GM19324 (cell line): ENCODE measurements at regions not wholly inside any gene's neighbourhood (a gene's known extent, or its start where the extent isn't known, plus 50 kb on each side); places are given as distances from the start of the nearest gene placed in this dataset.
"Not testable (repeated sequence)": the region's sequence is repeated elsewhere in the genome, so short reads cannot be mapped to it uniquely, and the experiment has no call there.

Source experiments
- ATAC-seq: cut with Tn5 transposase; IDR thresholded peaks from one replicate; pipeline ENCODE4 v1.9.1; 2021; ENCODE audit warnings: mild to moderate bottlenecking, moderate library complexity; ENCODE audit not compliant: unreplicated experiment, low FRiP score

DNA sequence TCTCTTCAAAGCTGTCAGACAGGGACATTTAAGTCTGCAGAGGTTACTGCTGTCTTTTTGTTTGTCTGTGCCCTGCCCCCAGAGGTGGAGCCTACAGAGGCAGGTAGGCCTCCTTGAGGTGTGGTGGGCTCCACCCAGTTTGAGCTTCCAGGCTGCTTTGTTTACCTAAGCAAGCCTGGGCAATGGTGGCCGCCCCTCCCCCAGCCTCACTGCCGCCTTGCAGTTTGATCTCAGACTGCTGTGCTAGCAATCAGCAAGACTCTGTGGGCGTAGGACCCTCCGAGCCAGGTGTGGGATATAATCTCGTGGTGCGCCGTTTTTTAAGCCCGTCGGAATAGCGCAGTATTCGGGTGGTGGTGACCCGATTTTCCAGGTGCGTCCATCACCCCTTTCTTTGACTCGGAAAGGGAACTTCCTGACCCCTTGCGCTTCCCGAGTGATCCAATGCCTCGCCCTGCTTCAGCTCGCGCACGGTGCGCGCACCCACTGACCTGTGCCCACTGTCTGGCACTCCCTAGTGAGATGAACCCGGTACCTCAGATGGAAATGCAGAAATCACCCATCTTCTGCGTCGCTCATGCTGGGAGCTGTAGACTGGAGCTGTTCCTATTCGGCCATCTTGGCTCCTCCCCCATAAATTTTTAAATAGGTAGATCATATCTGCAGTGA lies 785.1 kb downstream of the TDRD15 start:
- ATAC-seq = not testable (repeated sequence)

DNA sequence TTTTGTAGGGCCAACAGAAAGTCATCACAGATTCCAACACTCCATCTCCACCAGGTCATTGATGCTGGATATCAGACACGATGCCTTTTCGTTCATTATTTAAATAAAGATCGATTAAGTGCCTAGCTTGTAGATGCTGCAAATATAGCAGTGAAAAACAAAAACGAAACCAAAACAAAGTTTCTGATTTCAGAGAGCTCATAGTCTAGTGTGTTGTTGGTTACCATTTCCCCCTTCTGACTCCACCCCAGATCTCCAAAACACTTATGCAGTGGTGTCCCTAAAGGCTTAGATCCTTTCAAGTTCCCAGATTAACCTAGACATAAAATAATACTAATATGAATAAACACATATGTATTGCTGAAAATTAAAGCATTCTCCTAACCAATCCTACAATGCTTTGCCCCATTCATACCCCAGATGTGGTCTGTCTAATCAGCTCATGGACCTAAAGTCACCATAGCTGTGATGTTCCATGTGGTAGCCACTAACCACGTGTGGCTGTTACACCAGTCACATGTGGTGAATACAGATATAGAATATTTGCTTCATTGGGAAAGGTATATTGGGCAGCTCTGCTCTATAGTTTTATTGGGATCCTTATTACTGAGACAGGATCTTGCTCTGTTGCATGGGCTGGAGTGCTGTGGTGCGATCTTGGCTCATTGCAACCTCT lies 787.2 kb downstream of the TDRD15 start:
- ATAC-seq = no peak

DNA sequence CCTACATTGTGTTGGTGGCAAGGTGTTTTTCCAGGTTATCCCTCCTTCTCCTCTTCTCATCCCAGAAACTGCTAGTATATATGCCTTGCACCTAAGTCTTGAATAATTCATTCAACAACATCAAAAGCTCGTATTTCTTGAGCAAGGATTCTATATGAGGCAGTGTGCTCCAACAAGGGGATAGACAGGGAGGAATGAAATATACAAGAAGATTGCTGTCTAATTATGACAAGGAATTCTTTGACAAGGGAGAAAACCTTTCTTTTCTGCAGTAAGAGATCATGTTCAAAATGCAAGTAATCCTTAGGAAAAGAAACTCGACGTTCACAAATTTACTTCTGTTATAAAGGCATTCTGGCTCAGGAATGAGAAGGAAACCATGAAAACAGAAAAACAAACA lies 788.6 kb downstream of the TDRD15 start:
- ATAC-seq = no peak

DNA sequence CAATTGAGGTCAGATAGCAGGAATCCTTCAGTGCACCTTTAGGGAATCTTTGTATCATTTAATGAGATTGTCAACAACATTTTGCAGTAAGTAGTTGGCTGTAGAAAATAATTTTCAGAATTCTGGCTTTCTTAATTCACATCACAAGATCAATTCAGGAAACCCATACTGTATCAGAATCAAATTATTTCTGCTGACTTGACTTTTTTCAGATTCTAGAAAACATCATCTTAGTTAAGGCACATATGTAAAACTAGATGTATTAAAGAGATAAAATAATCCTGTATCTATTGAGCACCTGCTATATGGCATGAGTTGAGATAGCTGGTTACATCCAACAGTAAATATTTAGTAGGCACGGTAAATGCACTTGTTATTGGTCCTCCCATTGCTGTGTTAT lies 791.4 kb downstream of the TDRD15 start:
- ATAC-seq = no peak

DNA sequence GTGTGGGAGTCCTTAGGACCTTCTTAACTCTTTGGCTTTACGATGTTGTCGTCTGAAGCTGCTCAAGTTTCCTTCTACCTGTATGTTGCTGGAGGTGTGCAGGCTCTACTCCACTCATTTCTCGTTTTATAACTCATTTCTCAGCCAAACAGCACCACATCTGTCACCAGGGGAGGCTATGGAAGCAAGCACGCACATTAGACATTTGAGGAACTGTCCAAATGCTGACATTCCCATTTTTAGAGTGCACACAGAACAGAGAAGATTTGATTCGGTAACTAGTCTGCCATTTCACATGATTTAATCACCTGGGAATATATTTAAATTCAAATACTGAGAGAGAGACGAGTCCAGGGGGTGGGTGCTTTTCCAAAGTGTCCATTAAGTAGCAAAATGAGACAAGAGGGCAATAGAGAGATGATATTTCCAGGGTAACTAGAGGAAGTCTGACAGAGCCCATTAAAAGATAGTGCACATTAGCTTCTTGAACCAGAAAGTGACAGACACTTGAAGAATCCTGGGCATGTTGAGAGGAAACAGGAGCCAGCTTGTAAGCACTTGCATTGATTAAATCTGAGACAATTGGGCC lies 793.3 kb downstream of the TDRD15 start:
- ATAC-seq = no peak

DNA sequence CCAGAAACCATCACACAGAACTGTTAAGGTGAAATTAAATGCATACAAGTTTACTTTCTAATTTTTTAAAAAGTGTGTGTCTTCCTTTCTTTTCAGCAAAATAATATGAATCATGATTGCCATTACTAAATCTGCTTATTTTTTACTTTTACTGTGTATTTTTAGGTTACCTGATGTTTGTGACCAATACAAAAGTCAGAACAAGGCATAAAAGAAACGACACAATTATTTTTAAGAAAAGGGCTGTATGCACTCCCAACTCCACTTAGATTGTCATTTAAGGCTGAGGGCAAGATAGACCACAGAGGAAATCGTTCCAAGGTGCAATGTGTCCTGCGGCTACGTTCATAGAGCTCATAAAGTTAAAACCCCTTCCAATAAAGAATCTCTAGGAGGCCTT lies 797.0 kb downstream of the TDRD15 start:
- no peak for ATAC-seq

DNA sequence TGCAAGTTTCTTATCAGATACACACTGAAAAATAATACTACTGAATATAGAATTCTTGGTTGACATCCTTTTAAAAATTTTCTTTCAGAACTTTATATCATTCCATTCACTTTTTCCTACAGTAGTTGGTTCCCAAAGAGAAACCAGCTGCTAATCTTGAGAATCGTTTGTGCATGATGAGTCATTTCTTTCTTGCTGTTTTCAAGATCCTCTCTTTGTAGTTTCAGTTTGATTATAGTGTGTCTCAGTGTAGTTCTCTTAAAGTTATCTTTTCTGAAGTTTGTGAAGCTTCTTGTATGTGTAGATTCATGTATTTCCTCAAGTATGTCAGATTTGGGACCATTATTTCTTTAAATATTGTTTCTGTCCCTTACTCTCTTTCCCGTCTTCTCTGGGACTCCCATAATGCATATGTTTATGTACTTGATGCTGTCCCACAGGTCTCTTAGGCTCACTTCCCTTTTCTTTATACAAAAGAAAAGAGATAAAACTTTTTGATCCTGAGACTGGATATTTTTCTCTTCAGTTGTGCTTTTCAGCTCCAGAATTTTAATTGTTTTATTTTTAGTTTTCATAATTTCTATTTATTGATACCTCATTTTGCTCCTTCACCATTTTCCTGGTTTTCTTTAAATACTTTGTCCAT lies 801.0 kb downstream of the TDRD15 start:
- ATAC-seq = no peak

DNA sequence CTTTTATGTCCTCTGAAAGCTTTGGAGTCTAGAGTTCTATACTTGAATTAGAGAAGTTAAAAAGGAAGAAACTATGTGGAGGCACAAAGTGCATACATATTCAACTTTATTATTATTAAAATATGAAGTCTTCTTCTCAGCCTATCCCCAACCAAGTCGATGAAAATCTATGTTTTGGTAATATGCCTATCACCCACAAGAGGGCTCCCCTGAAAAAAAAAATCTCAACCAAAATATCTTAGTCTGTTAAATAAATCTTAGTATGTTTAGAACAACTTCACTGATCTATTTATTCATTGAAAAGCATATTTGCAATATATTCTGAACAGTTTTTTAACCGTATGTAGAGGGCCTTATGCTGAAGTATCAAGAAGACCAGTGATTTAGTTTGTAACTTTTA lies 804.5 kb downstream of the TDRD15 start:
- ATAC-seq = no peak

DNA sequence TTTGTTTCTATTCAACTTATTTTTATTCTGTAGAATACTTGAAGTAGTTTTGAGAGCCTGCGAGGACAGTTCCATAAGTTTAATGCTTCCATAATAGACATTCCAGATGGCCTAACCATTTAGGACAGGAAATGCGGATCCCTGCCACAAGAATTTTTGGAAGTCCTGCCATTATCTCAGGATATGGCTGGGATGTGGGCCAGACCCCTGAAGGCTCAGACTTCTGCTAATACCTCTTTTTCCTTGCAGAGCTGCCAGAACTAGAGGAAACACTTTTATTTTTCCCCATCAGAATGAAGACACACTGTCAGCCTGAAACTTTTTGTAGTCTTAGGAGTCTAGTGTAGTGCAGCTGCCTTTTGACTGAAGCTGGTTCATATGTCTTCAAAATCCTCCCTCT lies 806.5 kb downstream of the TDRD15 start:
- ATAC-seq = no peak

DNA sequence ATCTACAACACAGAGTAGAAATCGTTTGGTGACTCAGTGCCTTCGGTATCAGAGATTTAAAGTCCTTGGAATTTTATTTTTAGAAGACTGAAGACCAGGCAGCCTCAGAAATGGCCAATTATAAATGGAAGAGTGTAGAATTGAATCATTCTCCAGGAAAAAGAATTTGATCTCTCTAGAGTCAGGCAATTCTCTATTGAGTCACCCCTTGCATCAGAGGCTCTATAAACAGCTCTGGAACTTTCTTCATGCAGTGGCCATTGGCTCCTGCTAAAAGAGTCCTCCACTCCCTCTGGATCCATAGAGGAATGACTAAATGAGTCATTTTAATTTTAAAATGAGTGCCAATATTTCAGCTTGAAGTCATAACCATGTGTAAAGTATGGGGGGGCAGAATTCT lies 816.2 kb downstream of the TDRD15 start:
- ATAC-seq = no peak

DNA sequence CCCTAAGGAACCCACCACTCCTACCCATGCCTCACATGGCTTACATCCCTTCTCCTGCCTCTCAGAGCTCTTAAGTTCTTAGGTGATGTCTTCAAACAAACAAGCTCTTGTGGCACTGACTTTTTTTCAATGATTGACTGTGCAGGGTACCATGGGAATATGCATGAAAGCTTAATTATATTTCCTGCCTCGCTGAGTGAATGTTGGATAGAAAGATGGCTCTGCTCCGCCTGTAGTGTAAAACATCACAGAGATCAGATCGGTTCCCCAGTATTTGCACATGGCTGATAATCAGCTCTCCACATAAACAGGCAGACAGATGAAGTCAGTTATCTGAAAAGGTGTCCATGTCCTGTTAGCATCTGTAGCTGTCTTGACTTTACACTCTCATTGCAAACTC lies 820.8 kb downstream of the TDRD15 start:
- no peak for ATAC-seq

DNA sequence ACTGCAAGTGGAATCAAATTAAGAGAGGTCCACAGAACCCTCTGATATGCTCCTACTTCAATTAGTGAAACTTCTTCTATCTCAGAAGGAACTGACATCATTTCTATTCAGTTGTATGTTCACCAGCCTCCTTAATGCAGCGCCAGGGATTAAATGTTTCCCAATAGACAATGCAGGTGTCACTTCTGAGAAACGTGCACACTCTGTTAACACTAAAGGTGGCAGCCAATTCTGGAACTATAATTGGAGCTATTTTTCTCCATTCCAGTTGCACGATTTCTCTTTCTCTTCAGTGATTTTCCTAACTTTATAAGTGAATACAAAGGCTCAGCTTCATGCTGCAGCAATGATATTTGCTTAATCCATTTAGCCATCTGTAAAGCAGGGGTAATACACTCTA lies 821.9 kb downstream of the TDRD15 start:
- no peak for ATAC-seq

DNA sequence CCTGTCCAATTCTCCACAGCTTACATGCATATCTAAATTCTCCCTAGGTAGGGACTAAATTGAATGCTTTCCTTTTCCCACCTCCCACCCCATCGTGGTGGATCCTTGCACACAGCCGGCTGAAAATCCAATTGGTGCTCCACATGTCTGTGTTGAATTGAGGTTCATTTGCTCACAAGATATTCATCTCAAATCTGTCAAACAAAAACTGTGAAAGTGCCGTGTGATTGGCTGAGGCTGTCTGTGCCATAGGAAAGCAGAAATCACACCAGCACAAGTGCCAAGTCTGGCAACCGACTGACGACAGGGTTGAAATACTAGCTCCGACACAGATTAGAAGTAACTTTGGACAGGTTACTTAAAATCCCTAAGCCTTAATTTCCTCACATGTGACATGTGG lies 823.3 kb downstream of the TDRD15 start:
- no peak for ATAC-seq

DNA sequence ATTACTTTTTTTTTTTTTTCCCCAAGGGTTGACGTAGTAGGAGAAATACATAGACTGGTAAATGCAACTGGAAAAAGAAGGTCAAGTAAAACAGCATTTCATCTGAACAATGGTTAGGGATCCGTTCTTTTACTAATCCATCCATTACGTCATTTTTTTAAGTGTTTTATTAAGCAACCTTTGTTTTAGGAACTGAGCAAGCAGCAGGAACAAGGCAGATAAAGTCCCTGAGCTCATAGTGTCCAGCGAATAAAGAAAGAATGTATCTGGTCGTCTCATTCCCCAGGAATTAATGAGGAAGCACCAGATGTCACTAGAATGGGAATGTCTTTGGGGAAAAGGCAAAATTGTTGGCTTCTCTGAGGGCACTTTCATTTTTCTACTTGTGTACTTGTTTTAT lies 842.4 kb downstream of the TDRD15 start:
- ATAC-seq = no peak

DNA sequence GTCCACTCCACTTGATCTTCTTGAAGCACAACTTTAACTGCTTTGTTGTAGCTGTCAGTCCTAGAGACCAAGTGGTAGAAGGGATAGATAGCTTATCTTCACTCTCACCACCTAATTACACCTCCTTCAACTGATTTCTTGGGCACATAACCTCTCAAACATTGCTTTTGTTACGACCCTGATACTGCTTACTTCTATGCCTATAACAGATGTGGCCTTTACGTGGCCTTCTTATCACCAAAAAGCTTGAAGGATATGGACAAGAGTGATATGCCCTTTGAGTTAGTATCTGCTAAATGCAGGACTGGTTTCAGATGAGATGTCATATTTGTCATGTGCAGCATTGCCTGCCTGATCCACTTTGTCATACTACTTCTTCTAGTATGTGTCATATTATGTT lies 847.2 kb downstream of the TDRD15 start:
- no peak for ATAC-seq

DNA sequence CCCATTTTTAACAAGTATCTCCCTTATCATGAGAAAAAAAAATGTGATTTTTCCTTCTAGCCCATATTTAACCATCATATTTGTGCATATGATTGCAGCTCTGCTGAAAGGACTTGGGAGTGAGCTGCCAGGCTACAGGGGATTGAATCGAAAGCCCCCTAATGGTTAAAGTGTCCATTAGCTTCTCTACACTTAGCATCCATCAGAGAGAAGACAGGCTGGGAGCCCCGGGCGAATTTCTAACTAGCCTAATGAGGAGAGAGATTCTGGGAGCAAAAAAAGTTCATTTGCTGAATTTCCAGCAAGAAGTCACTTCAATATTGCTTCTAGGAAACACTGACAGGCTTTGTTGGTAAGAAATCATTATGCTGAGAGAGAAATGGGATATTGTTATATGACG lies 848.8 kb downstream of the TDRD15 start:
- no peak for ATAC-seq

DNA sequence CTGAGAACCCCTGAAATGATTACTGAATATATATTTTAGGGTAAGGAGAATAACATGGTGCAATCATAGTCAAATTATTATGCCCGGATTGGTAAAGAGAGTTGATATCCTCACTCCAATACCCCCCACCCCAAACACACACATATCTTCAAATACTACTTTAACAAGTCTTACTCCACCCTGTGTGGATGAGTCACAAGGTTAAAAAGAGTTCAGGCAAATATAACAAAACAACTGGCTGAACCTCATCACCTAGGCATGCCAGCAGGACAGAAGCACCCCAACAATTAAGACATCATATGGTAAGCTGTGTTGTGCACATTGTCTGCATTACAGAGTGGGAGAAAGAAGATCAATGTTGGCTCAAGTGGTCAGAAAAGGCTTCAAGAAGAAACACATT lies 857.4 kb downstream of the TDRD15 start:
- no peak for ATAC-seq

DNA sequence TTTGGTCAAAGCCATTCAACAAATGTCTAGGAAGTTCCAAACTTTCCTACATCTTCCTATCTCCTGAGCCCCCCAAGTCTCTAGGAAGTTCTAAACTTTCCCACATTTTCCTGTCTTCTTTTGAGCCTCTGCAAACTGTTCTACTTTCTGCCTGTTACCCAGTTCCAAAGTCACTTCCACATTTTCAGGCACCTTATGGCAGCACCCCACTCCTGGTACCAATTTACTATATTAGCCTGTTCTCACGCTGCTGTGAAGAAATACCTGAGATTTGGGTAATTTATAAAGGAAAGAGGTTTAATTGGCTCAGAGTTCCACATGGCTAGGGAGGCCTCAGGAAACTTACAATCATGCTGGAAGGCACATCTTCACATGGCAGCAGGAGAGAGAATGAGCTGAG lies 869.2 kb downstream of the TDRD15 start:
- no peak for ATAC-seq

DNA sequence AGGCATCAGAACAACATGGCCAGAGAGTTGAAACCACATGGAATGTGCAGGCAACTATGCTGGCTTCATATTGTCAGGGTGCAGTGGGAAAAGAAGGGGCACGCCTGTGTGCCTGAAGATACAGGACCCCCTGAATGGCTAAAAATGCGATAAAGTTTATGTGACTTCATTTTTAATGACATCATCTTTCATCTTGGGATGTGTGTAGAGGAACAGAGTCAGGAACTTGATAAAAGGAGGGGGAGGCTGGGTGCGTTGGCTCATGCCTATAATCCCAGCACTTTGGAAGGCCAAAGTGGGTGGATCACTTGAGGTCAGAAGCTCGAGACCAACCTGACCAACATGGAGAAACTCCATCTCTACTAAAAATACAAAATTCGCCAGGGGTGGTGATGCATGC lies 872.6 kb downstream of the TDRD15 start:
- no peak for ATAC-seq

DNA sequence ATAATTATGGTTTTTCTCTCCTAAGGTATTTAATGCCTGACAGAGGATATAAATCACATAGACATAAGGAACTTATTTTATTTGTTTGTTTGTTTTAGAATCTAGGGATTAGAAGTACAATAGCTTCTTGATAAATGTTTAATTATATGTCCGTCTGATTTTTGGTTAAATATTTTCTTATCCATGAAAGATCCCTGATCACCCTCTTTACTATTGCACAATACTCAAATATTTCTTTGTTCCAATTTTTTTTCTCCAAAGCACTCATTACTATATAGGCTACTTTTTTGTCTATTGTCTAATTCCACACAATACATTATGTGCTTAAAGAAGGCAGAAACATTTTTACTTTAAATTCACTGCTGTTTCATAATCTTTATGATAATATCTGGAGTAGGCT lies 875.8 kb downstream of the TDRD15 start:
- no peak for ATAC-seq

DNA sequence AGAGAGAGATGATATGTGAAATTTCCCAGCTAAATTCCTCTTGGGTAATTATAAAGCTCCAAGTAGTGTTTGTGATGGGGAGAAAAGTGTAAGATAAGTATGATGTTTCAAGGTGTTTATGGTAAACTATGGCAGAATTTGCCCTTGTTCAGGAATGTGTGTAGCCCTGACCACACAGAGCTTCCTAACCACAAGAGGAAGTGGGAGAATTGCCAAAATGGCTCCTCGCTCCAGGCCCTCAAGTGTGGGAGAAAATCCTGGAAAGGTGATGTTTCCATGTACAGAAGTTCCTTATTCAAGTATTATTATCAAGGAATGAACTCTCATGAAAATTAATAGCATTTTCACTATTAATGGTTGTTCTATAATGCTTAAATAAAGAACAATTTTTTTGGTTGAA lies 878.3 kb downstream of the TDRD15 start:
- no peak for ATAC-seq

DNA sequence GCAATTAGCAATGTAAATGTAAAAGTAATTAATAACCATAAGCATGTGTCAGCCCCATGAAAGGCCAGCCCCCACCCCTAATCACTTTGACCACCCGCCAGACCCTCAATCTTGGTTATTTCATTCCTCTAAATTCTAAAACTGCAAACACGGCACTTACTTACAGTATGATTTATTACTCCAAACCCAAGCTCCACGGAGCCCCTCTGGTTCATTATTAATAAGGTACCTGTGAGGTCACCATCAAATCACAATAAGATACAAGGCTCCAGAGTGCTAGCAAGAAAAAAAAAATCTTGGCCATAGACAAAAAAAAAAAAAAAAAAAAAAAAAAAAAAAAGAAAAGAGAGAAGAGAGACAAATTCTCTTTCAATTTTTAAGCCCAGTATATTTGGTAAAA lies 879.5 kb downstream of the TDRD15 start:
- no peak for ATAC-seq
